Neural cell (in vitro differentiated cells): ENCODE measurements at regions not wholly inside any gene's neighbourhood (a gene's known extent, or its start where the extent isn't known, plus 50 kb on each side); places are given as distances from the start of the nearest gene placed in this dataset.

Experiments
- H2AFZ ChIP-seq: fragments of 200-600, 300-800 bp; sonication (generic), shearing (Covaris generic); 2 replicates; pipeline ENCODE4 v1.6.0; 2014; ENCODE audit warnings: low read depth, mild to moderate bottlenecking, antibody characterized with exemption, low read length, moderate library complexity
- H3F3A ChIP-seq: fragments of 200-600 bp; shearing (Covaris generic); 2 replicates; pipeline ENCODE4 v1.6.1; 2016; ENCODE audit warnings: mild to moderate bottlenecking, moderate library complexity, mixed read lengths, antibody characterized with exemption, low read length; ENCODE audit not compliant: insufficient read depth, poor library complexity, severe bottlenecking
- H3K27ac ChIP-seq: fragments of 200-600, 300-800 bp; sonication (generic), shearing (Covaris generic); 2 replicates; pipeline ENCODE4 v1.5.1; 2014; ENCODE audit warnings: mild to moderate bottlenecking, low read length, moderate library complexity
- H3K27me3 ChIP-seq: fragments of 300-800, 200-600 bp; sonication (generic), shearing (Covaris generic); 2 replicates; pipeline ENCODE4 v1.6.0; 2014; ENCODE audit warnings: mild to moderate bottlenecking, low read depth, low read length, moderate library complexity; ENCODE audit not compliant: insufficient read depth
- H3K36me3 ChIP-seq: fragments of 300-800, 200-600 bp; sonication (generic), shearing (Covaris generic); 2 replicates; pipeline ENCODE4 v1.5.1; 2014; ENCODE audit warnings: mild to moderate bottlenecking, antibody characterized with exemption, low read length, moderate library complexity; ENCODE audit not compliant: insufficient read depth
- H3K4me2 ChIP-seq: fragments of 300-800, 200-600 bp; sonication (generic), shearing (Covaris generic); 2 replicates; pipeline ENCODE4 v1.6.0; 2014; ENCODE audit warnings: mild to moderate bottlenecking, low read length
- H3K4me3 ChIP-seq: fragments of 300-800, 200-600 bp; sonication (generic), shearing (Covaris generic); 2 replicates; pipeline ENCODE4 v1.5.1; 2014; ENCODE audit warnings: mild to moderate bottlenecking, low read length, moderate library complexity
- H3K79me2 ChIP-seq: fragments of 200-600 bp; shearing (Covaris generic); replicated peaks from 2 replicates; pipeline ENCODE4 v1.6.0; 2014; ENCODE audit warnings: mild to moderate bottlenecking, low read length, moderate library complexity; ENCODE audit not compliant: insufficient read depth
- H3K9ac ChIP-seq: fragments of 300-800, 200-600 bp; sonication (generic), shearing (Covaris generic); 2 replicates; pipeline ENCODE4 v1.6.1; 2016; ENCODE audit warnings: mild to moderate bottlenecking, low read length, mixed read lengths
- H3K9me2 ChIP-seq: fragments of 200-600 bp; shearing (Covaris generic); 2 replicates; pipeline ENCODE4 v1.6.1; 2016; ENCODE audit warnings: mild to moderate bottlenecking, low read length, mixed read lengths; ENCODE audit not compliant: insufficient read depth
- H3K9me3 ChIP-seq: fragments of 200-600, 300-800 bp; sonication (generic), shearing (Covaris generic); 2 replicates; pipeline ENCODE4 v1.6.1; 2016; ENCODE audit warnings: mild to moderate bottlenecking, mixed run types, low read length, moderate library complexity, mixed read lengths
- H4K20me1 ChIP-seq: fragments of 200-600 bp; shearing (Covaris generic); 2 replicates; pipeline ENCODE4 v1.6.1; 2016; ENCODE audit warnings: mild to moderate bottlenecking, mixed run types; ENCODE audit not compliant: insufficient read depth
- CTCF ChIP-seq: fragments of 450-650 bp; IDR thresholded peaks from 2 replicates; pipeline ENCODE4 v1.5.1; 2014; ENCODE audit warnings: antibody characterized with exemption, mild to moderate bottlenecking, moderate library complexity; ENCODE audit not compliant: poor library complexity, severe bottlenecking
- EP300 ChIP-seq: fragments of 450-650 bp; conservative IDR thresholded peaks from 2 replicates; pipeline ENCODE4 v1.6.1; 2014; ENCODE audit warnings: antibody characterized with exemption, mild to moderate bottlenecking, moderate library complexity; ENCODE audit not compliant: poor library complexity, severe bottlenecking
- EZH2 ChIP-seq: fragments of 200-600, 300-800 bp; shearing (Covaris generic), sonication (generic); IDR thresholded peaks from 2 replicates; pipeline ENCODE4 v1.6.1; 2014; ENCODE audit warnings: antibody characterized with exemption, low read length, borderline replicate concordance, mild to moderate bottlenecking; ENCODE audit not compliant: insufficient read depth, poor library complexity, severe bottlenecking
- MXI1 ChIP-seq: fragments of 450-650 bp; conservative IDR thresholded peaks from 2 replicates; pipeline ENCODE4 v1.6.1; 2014; ENCODE audit warnings: antibody characterized with exemption, mild to moderate bottlenecking; ENCODE audit not compliant: poor library complexity, severe bottlenecking
- POLR2AphosphoS5 ChIP-seq: IDR thresholded peaks from 2 replicates; pipeline ENCODE4 v1.6.1; 2012
- RAD21 ChIP-seq: fragments of 450-650 bp; conservative IDR thresholded peaks from 2 replicates; pipeline ENCODE4 v1.6.1; 2014; ENCODE audit warnings: antibody characterized with exemption, mild to moderate bottlenecking, moderate library complexity
- REST ChIP-seq: IDR thresholded peaks from 2 replicates; pipeline ENCODE4 v1.6.1; 2012; ENCODE audit warnings: borderline replicate concordance
- SMC3 ChIP-seq: fragments of 450-650 bp; conservative IDR thresholded peaks from 2 replicates; pipeline ENCODE4 v1.6.1; 2014; ENCODE audit warnings: antibody characterized with exemption, mild to moderate bottlenecking, moderate library complexity; ENCODE audit not compliant: poor library complexity
- TAF1 ChIP-seq: IDR thresholded peaks from 2 replicates; pipeline ENCODE4 v1.6.1; 2012; ENCODE audit warnings: low read depth

- no peaks in the 10 kb centered on the region for H3K27me3 ChIP-seq
- H3F3A ChIP-seq = no peaks in the 10 kb centered on the region
- H4K20me1 ChIP-seq = no peaks in the 10 kb centered on the region
- H2AFZ ChIP-seq = no peak overlapping the region
- H3K4me3 ChIP-seq = no peak overlapping the region
- H3K9me2 ChIP-seq = no peaks in the 10 kb centered on the region
- no peaks in the 10 kb centered on the region for H3K9me3 ChIP-seq
- no peak overlapping the region for H3K4me2 ChIP-seq
- TF ChIP-seq CTCF (peak; percentile 13), EP300 (no peak)
- no peak overlapping the region for H3K27ac ChIP-seq
- no peaks in the 10 kb centered on the region for H3K36me3 ChIP-seq
- no peaks in the 10 kb centered on the region for H3K79me2 ChIP-seq
- no peak overlapping the region for H3K9ac ChIP-seq
Measured at GRCh38 chr12:102543494-102544485, 63.4 kb upstream of the IGF1 start.

- no peaks in the 10 kb centered on the region for H3K9me3 ChIP-seq
- H3K27ac ChIP-seq = no peak overlapping the region
- no peak overlapping the region for H3K9ac ChIP-seq
- H4K20me1 ChIP-seq = no peaks in the 10 kb centered on the region
- no peaks in the 10 kb centered on the region for H3K36me3 ChIP-seq
- H3K79me2 ChIP-seq = no peaks in the 10 kb centered on the region
- H3K4me3 ChIP-seq = no peak overlapping the region
- no peak overlapping the region for H2AFZ ChIP-seq
- no peak overlapping the region for H3K4me2 ChIP-seq
- H3F3A ChIP-seq = no peaks in the 10 kb centered on the region
- TF ChIP-seq REST (no peak), CTCF (no peak), MXI1 (no peak), POLR2AphosphoS5 (no peak), EP300 (no peak), EZH2 (no peak), TAF1 (no peak), RAD21 (no peak), SMC3 (no peak)
- H3K27me3 ChIP-seq = no peaks in the 10 kb centered on the region
- H3K9me2 ChIP-seq = no peaks in the 10 kb centered on the region
Measured at GRCh38 chr12:102542816-102543440, 62.6 kb upstream of the IGF1 start.
